PC-3 (cell line): ENCODE measurements at regions not wholly inside any gene's neighbourhood (a gene's known extent, or its start where the extent isn't known, plus 50 kb on each side); places are given as distances from the start of the nearest gene placed in this dataset.

Experiments used
- ATAC-seq: fragments of 200-7000 bp; cut with Tn5 transposase; 2 replicates; pipeline ENCODE4 v1.9.1; 2020; ENCODE audit warnings: mild to moderate bottlenecking, moderate library complexity
- BruUV-seq: library from RNA; stranded (reverse); fragments of 400-500 nt; replicated peaks from 2 replicates; lab custom pipeline; 2021; lab: Mats Ljungman, UMichigan
- CTCF ChIA-PET: fragments of 300-600 bp; sonication (Branson Sonifier 250); formaldehyde crosslinking; loops from one replicate; lab custom pipeline; 2022; ENCODE audit warnings: antibody characterized with exemption; lab: Charles Lee
- POLR2A ChIA-PET: fragments of 300-600 bp; sonication (Branson Sonifier 250); formaldehyde crosslinking; loops from one replicate; lab custom pipeline; 2022; ENCODE audit warnings: antibody characterized with exemption; ENCODE audit not compliant: unreplicated experiment; lab: Charles Lee
- DNase-seq: peaks from one replicate; pipeline ENCODE4 v3.0.0-alpha.2; 2015
- H2AFZ ChIP-seq: fragments of 300-600 bp; sonication (generic); 2 replicates; pipeline ENCODE4 v1.6.0; 2016; ENCODE audit warnings: antibody characterized with exemption, low read length
- H3F3A ChIP-seq: fragments of 300-600 bp; sonication (generic); one replicate; pipeline ENCODE4 v1.6.0; 2017; ENCODE audit warnings: antibody characterized with exemption, low read length, control low read depth, mild to moderate bottlenecking; ENCODE audit not compliant: unreplicated experiment
- H3K27ac ChIP-seq: fragments of 300-600 bp; sonication (generic); 2 replicates; pipeline ENCODE4 v1.5.1; 2016; ENCODE audit warnings: mild to moderate bottlenecking, low read length
- H3K27me3 ChIP-seq: fragments of 300-600 bp; sonication (generic); 2 replicates; pipeline ENCODE4 v1.6.1; 2016; ENCODE audit warnings: low read length, mixed read lengths
- H3K36me3 ChIP-seq: fragments of 300-600 bp; sonication (generic); 2 replicates; pipeline ENCODE4 v1.6.1; 2016; ENCODE audit warnings: low read depth, mixed run types, low read length, mixed read lengths
- H3K4me1 ChIP-seq: fragments of 300-600 bp; sonication (generic); 2 replicates; pipeline ENCODE4 v1.5.1; 2016; ENCODE audit warnings: low read length; ENCODE audit not compliant: insufficient read depth
- H3K4me2 ChIP-seq: fragments of 300-600 bp; sonication (generic); 2 replicates; pipeline ENCODE4 v1.6.0; 2016; ENCODE audit warnings: low read length
- H3K4me3 ChIP-seq: fragments of 300-600 bp; sonication (generic); 2 replicates; pipeline ENCODE4 v1.5.1; 2016; ENCODE audit warnings: mild to moderate bottlenecking, low read length, mixed read lengths
- H3K79me2 ChIP-seq: fragments of 300-600 bp; sonication (generic); 2 replicates; pipeline ENCODE4 v1.6.1; 2017; ENCODE audit warnings: low read length, mixed read lengths
- H3K9ac ChIP-seq: fragments of 300-600 bp; sonication (generic); 2 replicates; pipeline ENCODE4 v1.6.0; 2016; ENCODE audit warnings: mild to moderate bottlenecking, low read length
- H3K9me2 ChIP-seq: fragments of 300-600 bp; sonication (generic); replicated peaks from 2 replicates; pipeline ENCODE4 v1.6.1; 2016; ENCODE audit warnings: mixed run types, low read length, mixed read lengths
- H3K9me3 ChIP-seq: fragments of 300-600 bp; sonication (generic); 2 replicates; pipeline ENCODE4 v1.6.1; 2016; ENCODE audit warnings: low read length, mixed read lengths
- H4K20me1 ChIP-seq: fragments of 300-600 bp; sonication (generic); 2 replicates; pipeline ENCODE4 v1.6.1; 2016; ENCODE audit warnings: low read length, mixed read lengths
- EZH2 ChIP-seq: fragments of 300-600 bp; sonication (generic); IDR thresholded peaks from one replicate; pipeline ENCODE4 v1.6.1; 2017; ENCODE audit warnings: antibody characterized with exemption, mild to moderate bottlenecking, low read length; ENCODE audit not compliant: unreplicated experiment
- EZH2phosphoT487 ChIP-seq: fragments of 300-600 bp; sonication (generic); IDR thresholded peaks from 2 replicates; pipeline ENCODE4 v1.6.1; 2018; ENCODE audit warnings: mild to moderate bottlenecking, antibody characterized with exemption, low read length, borderline replicate concordance
- intact Hi-C: fragments of 100-400 bp; cut with micrococcal nuclease; formaldehyde crosslinking; loops from 2 replicates; pipeline ENCODE4 v1.9.0; 2023
- TF ChIP-seq, protein P1 (sequence below): fragments of 300-600 bp; sonication (generic); conservative IDR thresholded peaks from 2 replicates; pipeline ENCODE4 v1.5.1; 2017; ENCODE audit warnings: antibody characterized with exemption, low read depth, mild to moderate bottlenecking, low read length

- Histone ChIP-seq H3K27me3 (peaks cover 56% of the 10 kb centered on the region), H3K4me1 (no peaks in the 10 kb centered on the region), H3K4me2 (no peak overlapping the region), H3F3A (no peaks in the 10 kb centered on the region), H3K79me2 (no peaks in the 10 kb centered on the region), H4K20me1 (no peaks in the 10 kb centered on the region), H3K9ac (no peak overlapping the region), H3K4me3 (no peak overlapping the region), H3K36me3 (no peaks in the 10 kb centered on the region), H3K27ac (no peak overlapping the region), H2AFZ (no peak overlapping the region), H3K9me3 (no peaks in the 10 kb centered on the region), H3K9me2 (no peaks in the 10 kb centered on the region)
- ChIA-PET POLR2A (no interaction called here), CTCF (no interaction called here)
- no peak for DNase-seq
- no peak for ATAC-seq
- intact Hi-C loops: no loop called here
- no peak for TF ChIP-seq EZH2phosphoT487
- TF ChIP-seq EZH2: no peak
- TF ChIP-seq, protein P1, sequence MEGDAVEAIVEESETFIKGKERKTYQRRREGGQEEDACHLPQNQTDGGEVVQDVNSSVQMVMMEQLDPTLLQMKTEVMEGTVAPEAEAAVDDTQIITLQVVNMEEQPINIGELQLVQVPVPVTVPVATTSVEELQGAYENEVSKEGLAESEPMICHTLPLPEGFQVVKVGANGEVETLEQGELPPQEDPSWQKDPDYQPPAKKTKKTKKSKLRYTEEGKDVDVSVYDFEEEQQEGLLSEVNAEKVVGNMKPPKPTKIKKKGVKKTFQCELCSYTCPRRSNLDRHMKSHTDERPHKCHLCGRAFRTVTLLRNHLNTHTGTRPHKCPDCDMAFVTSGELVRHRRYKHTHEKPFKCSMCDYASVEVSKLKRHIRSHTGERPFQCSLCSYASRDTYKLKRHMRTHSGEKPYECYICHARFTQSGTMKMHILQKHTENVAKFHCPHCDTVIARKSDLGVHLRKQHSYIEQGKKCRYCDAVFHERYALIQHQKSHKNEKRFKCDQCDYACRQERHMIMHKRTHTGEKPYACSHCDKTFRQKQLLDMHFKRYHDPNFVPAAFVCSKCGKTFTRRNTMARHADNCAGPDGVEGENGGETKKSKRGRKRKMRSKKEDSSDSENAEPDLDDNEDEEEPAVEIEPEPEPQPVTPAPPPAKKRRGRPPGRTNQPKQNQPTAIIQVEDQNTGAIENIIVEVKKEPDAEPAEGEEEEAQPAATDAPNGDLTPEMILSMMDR: no peak
- BruUV-seq: no TSS peak
Observed at GRCh38 chr11:119943298-119943655, 194.6 kb downstream of the TRIM29 start.

DNA sequence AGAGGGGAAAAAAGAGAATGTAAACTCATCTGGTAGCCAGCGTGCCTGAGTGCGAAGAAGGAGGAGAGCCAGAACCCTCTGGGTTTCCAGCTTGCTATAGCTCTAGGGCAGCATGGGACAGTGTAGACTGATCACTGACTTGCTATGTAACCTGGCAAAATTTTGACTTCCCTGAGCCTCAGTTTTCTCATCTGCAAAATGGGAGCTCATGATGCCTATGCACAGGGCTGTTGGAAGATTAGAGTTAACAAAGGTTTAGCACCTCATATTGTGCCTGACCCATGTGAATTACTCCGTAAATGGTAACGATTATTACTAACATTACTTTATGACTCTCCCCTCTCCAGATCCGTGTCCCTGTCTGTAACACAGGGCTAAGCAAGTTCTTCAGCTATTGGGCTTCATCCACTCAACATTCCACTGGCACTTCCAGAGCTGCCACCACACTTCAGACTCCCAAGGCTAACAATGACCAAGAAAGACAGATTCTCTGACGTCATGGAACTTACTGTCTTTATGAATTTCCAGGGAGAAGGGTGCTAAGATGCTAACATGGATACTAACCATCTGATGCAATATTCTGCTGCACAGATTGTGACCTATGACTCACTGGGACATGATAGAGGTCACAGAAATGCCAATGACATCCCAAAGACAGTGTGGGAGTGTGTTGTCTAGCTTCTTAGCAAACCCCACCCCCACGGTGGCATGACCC is 195.2 kb downstream of the TRIM29 start:
- Histone ChIP-seq H3K9me2 (no peaks in the 10 kb centered on the region), H3K27ac (no peak overlapping the region), H3K4me2 (no peak overlapping the region), H2AFZ (no peak overlapping the region), H3K36me3 (no peaks in the 10 kb centered on the region), H3K9me3 (no peaks in the 10 kb centered on the region), H3F3A (no peaks in the 10 kb centered on the region), H4K20me1 (no peaks in the 10 kb centered on the region), H3K79me2 (no peaks in the 10 kb centered on the region), H3K4me3 (no peak overlapping the region), H3K9ac (no peak overlapping the region), H3K27me3 (peaks cover 55% of the 10 kb centered on the region), H3K4me1 (no peaks in the 10 kb centered on the region)
- TF ChIP-seq EZH2: no peak
- TF ChIP-seq, protein P1: no peak
- intact Hi-C loops: no loop called here
- no peak for DNase-seq
- CTCF ChIA-PET: no interaction called here
- POLR2A ChIA-PET: no interaction called here
- BruUV-seq: no TSS peak
- ATAC-seq: no peak

GRCh38 chr11:119941636-119942411 is 196.1 kb downstream of the TRIM29 start:
- DNase-seq: no peak
- TF ChIP-seq, protein P1: no peak
- TF ChIP-seq EZH2 (no peak), EZH2phosphoT487 (no peak)
- POLR2A ChIA-PET: no interaction called here
- H3F3A ChIP-seq: no peaks in the 10 kb centered on the region
- no peak for ATAC-seq
- CTCF ChIA-PET: no interaction called here
- no peaks in the 10 kb centered on the region for H3K79me2 ChIP-seq
- BruUV-seq: no TSS peak
- no peaks in the 10 kb centered on the region for H3K36me3 ChIP-seq
- H3K9me2 ChIP-seq: no peaks in the 10 kb centered on the region
- no peak overlapping the region for H3K4me2 ChIP-seq
- no peak overlapping the region for H3K9ac ChIP-seq
- H3K27ac ChIP-seq: no peak overlapping the region
- H3K9me3 ChIP-seq: no peaks in the 10 kb centered on the region
- H3K4me3 ChIP-seq: no peak overlapping the region
- H4K20me1 ChIP-seq: no peaks in the 10 kb centered on the region
- no peaks in the 10 kb centered on the region for H3K4me1 ChIP-seq
- H2AFZ ChIP-seq: no peak overlapping the region
- intact Hi-C loops: no loop called here
- peaks cover 55% of the 10 kb centered on the region for H3K27me3 ChIP-seq
